PC-3 (cell line): ENCODE measurements at regions not wholly inside any gene's neighbourhood (a gene's known extent, or its start where the extent isn't known, plus 50 kb on each side); places are given as distances from the start of the nearest gene placed in this dataset.

Experiments
- CTCF ChIP-seq: fragments of 300-600 bp; sonication (generic); conservative IDR thresholded peaks from 2 replicates; pipeline ENCODE4 v1.5.1; 2017; ENCODE audit warnings: antibody characterized with exemption, low read depth, mild to moderate bottlenecking, low read length
- EZH2 ChIP-seq: fragments of 300-600 bp; sonication (generic); IDR thresholded peaks from one replicate; pipeline ENCODE4 v1.6.1; 2017; ENCODE audit warnings: antibody characterized with exemption, mild to moderate bottlenecking, low read length; ENCODE audit not compliant: unreplicated experiment
- EZH2phosphoT487 ChIP-seq: fragments of 300-600 bp; sonication (generic); IDR thresholded peaks from 2 replicates; pipeline ENCODE4 v1.6.1; 2018; ENCODE audit warnings: mild to moderate bottlenecking, antibody characterized with exemption, low read length, borderline replicate concordance

GRCh38 chr5:63049935-63050334 is 471.3 kb downstream of the LRRC70 start:
- TF ChIP-seq CTCF (no peak), EZH2phosphoT487 (no peak), EZH2 (no peak)
